ENCODE measurements at regions not wholly inside any gene's neighbourhood (a gene's known extent, or its start where the extent isn't known, plus 50 kb on each side); places are given as distances from the start of the nearest gene placed in this dataset.

GRCh38 chr6:21984561-21984960 lies 312.3 kb downstream of the PRL start:
- H3K9me3 ChIP-seq (ENCODE audit: control insufficient read depth in 4 of 4, low read length in 3 of 4) = no peaks in the 10 kb centered on the region
- no peak for DNase-seq (ENCODE audit: low spot score)
- H3K4me1 ChIP-seq (ENCODE audit: control insufficient read depth in 4 of 4, insufficient read depth in 4 of 4, low read length in 3 of 4) = no peaks in the 10 kb centered on the region
- 47% methylated on average over 1 of the region's 1 CpG for WGBS
- H3K4me3 ChIP-seq (ENCODE audit: low read depth in 1 of 3, low read length in 3 of 3) = no peak overlapping the region
- H3K9ac ChIP-seq (ENCODE audit: low read depth in 1 of 2, low read length in 2 of 2) = no peak overlapping the region
- peaks cover 0 to 6% (median 0%) of the 10 kb centered on the region in 4 donors for H3K27me3 ChIP-seq (ENCODE audit: control insufficient read depth in 4 of 4, insufficient read depth in 4 of 4, low read length in 3 of 4)
- no peak for TF ChIP-seq RAD21 (IDR thresholded peaks at IDR 0.05)
- no peak for TF ChIP-seq RXRA (IDR thresholded peaks at IDR 0.05)
- TF ChIP-seq EGR1 (IDR thresholded peaks at IDR 0.05; ENCODE audit: low read depth in 2 of 2) = no peak
- no peak for TF ChIP-seq GABPA (IDR thresholded peaks at IDR 0.05 in 1 of 2, conservative IDR thresholded peaks at IDR 0.05 in 1 of 2)
- no peak for TF ChIP-seq NR2F2 (IDR thresholded peaks at IDR 0.05)
- TF ChIP-seq, protein P1, sequence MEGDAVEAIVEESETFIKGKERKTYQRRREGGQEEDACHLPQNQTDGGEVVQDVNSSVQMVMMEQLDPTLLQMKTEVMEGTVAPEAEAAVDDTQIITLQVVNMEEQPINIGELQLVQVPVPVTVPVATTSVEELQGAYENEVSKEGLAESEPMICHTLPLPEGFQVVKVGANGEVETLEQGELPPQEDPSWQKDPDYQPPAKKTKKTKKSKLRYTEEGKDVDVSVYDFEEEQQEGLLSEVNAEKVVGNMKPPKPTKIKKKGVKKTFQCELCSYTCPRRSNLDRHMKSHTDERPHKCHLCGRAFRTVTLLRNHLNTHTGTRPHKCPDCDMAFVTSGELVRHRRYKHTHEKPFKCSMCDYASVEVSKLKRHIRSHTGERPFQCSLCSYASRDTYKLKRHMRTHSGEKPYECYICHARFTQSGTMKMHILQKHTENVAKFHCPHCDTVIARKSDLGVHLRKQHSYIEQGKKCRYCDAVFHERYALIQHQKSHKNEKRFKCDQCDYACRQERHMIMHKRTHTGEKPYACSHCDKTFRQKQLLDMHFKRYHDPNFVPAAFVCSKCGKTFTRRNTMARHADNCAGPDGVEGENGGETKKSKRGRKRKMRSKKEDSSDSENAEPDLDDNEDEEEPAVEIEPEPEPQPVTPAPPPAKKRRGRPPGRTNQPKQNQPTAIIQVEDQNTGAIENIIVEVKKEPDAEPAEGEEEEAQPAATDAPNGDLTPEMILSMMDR (IDR thresholded peaks at IDR 0.05; ENCODE audit: low read depth, low read length, missing input control) = no peak
- no peak for TF ChIP-seq JUND (IDR thresholded peaks at IDR 0.05)
- no peak for TF ChIP-seq MAX (IDR thresholded peaks at IDR 0.05)
- TF ChIP-seq FOXA1 (IDR thresholded peaks at IDR 0.05) = no peak
- TF ChIP-seq ZBTB33 (IDR thresholded peaks at IDR 0.05) = no peak
- no peak for TF ChIP-seq YY1 (IDR thresholded peaks at IDR 0.05)
- TF ChIP-seq TAF1 (conservative IDR thresholded peaks at IDR 0.05) = no peak
- TF ChIP-seq, protein P2, sequence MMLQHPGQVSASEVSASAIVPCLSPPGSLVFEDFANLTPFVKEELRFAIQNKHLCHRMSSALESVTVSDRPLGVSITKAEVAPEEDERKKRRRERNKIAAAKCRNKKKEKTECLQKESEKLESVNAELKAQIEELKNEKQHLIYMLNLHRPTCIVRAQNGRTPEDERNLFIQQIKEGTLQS (IDR thresholded peaks at IDR 0.05) = no peak
- no peak for TF ChIP-seq HNF4A (conservative IDR thresholded peaks at IDR 0.05)
- no peak for TF ChIP-seq HNF4G (IDR thresholded peaks at IDR 0.05)
- TF ChIP-seq SP1 (IDR thresholded peaks at IDR 0.05) = no peak
- no peak for TF ChIP-seq REST (IDR thresholded peaks at IDR 0.05)
- no peak for TF ChIP-seq FOXA2 (IDR thresholded peaks at IDR 0.05)
- H3K27ac ChIP-seq (ENCODE audit: low read depth in 1 of 2, low read length in 2 of 2) = no peak overlapping the region
- H3K36me3 ChIP-seq (ENCODE audit: control insufficient read depth in 4 of 4, insufficient read depth in 3 of 4, low read depth in 1 of 4, low read length in 3 of 4) = no peaks in the 10 kb centered on the region
